GM21381 (cell line): ENCODE measurements at regions not wholly inside any gene's neighbourhood (a gene's known extent, or its start where the extent isn't known, plus 50 kb on each side); places are given as distances from the start of the nearest gene placed in this dataset.

Experiments
- ATAC-seq: cut with Tn5 transposase; IDR thresholded peaks from one replicate; pipeline ENCODE4 v1.9.1; 2021; ENCODE audit warnings: mild to moderate bottlenecking, moderate library complexity; ENCODE audit not compliant: unreplicated experiment

- no peak for ATAC-seq
Observed at GRCh38 chr2:105626212-105626965, 118.3 kb upstream of the NCK2 start.

- no peak for ATAC-seq
Observed at GRCh38 chr2:105625632-105626031, 119.1 kb upstream of the NCK2 start.

GRCh38 chr2:105621038-105621437 lies 123.7 kb upstream of the NCK2 start:
- no peak for ATAC-seq

DNA sequence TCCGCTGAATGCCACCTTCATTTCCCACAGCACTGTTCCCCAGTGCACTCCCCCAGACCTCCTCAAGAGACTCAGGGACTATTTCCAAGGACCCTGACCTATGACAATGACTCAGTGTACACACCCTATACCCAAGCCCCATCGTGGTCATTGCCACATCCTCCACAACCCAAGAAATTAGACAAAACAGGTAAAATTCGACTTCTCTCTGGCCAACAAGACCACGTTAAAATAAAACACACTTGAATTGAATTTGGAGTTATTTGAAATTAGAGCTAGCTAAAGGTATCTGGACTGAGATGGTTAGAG lies 126.4 kb upstream of the NCK2 start:
- no peak for ATAC-seq

DNA sequence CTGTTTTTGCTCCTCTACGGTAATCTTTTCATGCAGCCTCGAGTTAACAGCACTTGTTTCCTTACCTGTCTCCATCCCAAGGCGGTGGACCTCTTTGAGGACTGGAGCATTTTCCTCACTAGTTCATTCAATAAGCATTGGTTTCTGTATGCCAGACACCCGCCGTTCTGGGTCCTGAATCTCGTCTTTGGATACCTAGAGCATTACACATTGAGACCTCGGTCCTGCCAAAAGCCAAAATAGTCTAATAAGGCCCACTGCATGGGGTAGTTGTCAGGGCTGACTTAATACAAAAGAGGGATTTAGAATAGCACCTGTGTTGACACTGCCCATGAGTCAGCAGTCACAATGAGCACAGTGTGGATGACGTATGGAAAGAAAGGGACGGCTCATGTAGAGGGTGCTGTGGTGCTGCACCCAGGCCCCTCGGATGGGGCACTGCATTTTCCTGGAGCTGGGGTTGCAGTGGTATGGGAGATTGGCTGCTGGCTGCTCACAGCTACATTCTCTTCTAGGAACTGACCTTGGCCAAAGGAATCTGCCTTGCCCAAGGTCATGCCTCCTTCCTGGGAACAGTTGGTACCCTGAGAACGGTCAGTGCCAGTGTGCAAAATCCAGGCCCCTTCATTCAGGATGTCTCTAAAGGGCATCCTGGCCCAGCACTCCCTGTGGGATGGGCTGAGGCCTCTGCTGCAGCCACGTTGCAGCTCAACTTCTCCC lies 126.9 kb upstream of the NCK2 start:
- ATAC-seq: no peak

DNA sequence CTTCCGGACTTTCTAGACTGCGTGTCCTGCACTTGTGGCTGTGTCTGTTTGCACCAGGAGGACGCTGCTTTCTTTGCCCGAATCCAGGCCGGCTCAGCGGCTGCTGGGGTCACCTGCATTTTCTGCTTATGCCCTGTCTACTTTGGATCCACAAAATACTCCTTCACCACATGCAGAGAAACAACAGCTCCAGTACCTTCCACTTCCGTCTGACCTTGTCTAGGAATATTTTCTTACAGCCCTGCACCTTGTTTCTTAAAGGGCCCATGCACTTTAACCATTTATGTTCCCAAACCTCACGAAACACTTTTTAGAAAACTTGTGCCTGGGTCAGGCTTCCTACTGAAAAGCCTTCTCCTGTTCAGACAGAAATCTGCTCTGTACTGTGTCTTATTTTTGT lies 129.4 kb upstream of the NCK2 start:
- no peak for ATAC-seq

- no peak for ATAC-seq
Observed at GRCh38 chr2:105611811-105612424, 132.8 kb upstream of the NCK2 start.

DNA sequence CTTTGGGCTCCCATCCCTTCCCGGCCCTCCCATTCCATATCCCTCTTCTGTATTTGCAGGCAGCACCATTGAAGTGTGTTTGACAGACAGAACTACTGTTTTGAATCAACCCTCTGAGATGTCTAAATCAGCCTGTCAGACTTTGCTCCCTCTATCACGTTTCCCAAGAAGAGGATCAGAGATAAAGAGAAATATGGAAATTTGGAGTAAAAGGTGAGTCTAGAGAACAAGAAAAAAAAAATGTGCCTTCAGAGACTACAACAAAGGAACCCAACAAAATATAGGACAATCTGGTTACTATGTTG lies 133.4 kb upstream of the NCK2 start:
- ATAC-seq: no peak

GRCh38 chr2:105610576-105611332 lies 134.0 kb upstream of the NCK2 start:
- no peak for ATAC-seq

GRCh38 chr2:105609746-105610402 lies 134.8 kb upstream of the NCK2 start:
- ATAC-seq: no peak

DNA sequence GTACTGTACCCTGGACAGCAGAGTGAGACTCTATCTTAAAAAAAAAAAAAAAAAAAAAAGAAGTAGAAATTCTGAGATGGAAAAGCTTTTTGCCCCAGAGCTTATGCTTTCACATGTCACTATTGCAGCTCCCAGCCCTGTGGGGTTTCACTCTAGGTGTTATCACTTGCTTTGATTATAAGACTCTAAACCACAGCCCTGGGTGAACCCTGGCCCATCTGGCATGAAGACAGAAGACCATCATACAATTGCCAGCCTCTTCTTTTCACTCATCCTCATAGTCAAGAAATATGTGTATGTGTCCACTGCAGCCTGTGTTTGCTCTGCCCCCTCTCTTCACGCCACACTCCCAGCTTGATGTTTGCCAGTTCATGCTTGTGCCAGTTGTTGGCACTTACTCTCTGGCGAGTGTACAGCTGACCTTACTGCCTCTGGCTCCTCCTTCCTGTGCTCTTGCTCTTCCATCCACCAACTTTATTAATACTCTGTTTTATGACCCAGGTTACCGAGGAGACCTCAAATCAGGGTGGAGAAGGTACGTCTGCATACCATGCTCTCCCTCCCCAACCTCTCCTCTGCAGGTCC lies 136.7 kb upstream of the NCK2 start:
- ATAC-seq: no peak

DNA sequence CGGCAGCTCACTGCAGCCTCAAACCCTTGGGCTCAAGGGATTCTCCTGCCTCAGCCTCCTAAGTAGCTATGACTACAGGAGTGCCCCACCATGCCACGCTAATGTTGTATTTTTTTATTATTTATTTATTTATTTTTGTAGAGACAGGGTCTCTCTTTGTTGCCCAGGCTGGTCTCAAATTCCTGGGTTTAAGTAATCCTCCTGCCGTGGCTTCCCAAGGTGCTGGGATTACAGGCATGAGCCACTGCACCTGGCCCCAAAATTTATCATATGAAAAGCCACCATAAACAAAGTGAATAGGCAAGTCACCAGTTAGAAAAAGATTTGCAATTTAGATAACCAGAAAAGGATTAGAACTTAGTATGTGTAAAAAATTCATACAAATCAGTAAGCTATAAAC lies 138.6 kb upstream of the NCK2 start:
- ATAC-seq: no peak

DNA sequence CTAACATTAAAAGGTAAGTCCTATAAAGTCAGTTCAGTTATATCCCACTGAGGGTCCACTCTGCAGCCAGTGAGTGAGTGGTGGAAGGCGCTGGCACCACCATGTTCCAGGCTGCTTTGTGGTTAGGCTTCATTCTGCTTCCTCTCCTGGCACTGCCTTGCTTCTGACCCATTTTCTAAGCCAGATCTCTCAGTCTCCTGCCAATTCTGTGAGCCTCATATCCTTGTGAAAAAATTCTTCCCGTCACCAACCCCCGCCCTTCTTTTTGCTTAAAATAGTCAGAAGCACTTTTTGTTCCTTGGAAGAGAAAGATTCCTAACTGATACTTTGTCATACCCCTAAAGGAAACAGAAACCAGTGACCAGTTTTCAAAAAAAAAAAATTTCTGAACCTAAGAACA lies 139.8 kb upstream of the NCK2 start:
- no peak for ATAC-seq

- no peak for ATAC-seq
Observed at GRCh38 chr2:105600949-105601794, 143.5 kb upstream of the NCK2 start.

- ATAC-seq: no peak
Observed at GRCh38 chr2:105600602-105600948, 144.1 kb upstream of the NCK2 start.

- no peak for ATAC-seq
Observed at GRCh38 chr2:105600037-105600442, 144.7 kb upstream of the NCK2 start.

DNA sequence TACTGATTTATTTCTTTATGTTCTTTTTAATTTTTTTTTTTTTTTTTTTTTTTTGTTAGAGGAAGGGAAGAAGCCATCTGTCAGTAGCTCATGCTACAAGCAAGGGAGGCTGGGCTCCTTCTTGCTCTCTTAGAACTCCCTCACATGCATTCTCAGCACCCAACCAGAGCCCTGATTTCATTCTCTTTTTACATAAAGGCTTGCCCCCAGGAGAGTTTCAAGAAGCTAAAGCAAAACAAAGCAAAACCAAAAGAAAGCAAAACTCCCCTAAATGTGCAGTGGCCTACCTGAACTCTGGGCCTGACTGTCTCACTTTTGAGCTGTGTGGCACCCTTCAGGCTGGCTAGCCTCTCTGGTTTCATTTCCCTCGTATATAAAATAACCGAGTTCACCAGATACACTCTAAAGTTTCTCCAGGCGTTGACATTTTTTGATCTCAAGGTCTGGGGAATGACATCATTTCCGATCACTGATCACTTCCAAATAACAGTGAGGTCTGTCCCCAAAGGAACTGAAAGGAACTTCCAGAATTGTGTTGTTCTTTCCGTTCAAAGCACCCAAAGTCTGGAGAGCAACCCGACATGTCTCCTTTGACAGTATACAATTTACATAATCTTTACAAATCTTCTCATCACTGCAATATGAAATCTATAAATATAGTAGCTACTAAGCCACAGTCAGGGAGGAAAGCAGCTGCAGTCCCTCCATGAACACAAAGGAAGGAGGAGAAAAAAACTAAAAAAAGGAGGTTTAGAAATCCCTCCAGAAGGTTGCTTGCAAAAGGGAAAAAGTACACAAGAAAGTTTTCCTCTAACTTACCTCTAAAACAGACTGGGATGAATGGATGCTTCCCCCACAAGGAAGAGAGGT lies 145.6 kb upstream of the NCK2 start:
- ATAC-seq: no peak

GRCh38 chr2:105597806-105598803 lies 146.6 kb upstream of the NCK2 start:
- ATAC-seq: no peak
